Mesendoderm (in vitro differentiated cells): ENCODE measurements at regions not wholly inside any gene's neighbourhood (a gene's known extent, or its start where the extent isn't known, plus 50 kb on each side); places are given as distances from the start of the nearest gene placed in this dataset.

ENCODE experiments used
- DNase-seq: peaks from one replicate; pipeline ENCODE4 v3.0.0; 2013
- H2AK5ac ChIP-seq: 2 replicates; pipeline ENCODE4 v1.6.1; 2013; ENCODE audit warnings: low read length, inconsistent platforms
- H2BK120ac ChIP-seq: 2 replicates; pipeline ENCODE4 v1.6.1; 2013; ENCODE audit warnings: low read depth, mild to moderate bottlenecking, low read length, moderate library complexity, mixed read lengths
- H2BK15ac ChIP-seq: replicated peaks from 2 replicates; pipeline ENCODE4 v1.6.1; 2013; ENCODE audit warnings: low read depth, mild to moderate bottlenecking, moderate library complexity
- H2BK5ac ChIP-seq: 2 replicates; pipeline ENCODE4 v1.6.1; 2013; ENCODE audit warnings: low read length, inconsistent platforms
- H3K18ac ChIP-seq: 2 replicates; pipeline ENCODE4 v1.6.1; 2013; ENCODE audit warnings: mild to moderate bottlenecking, low read length, mixed read lengths
- H3K23ac ChIP-seq: one replicate; pipeline ENCODE4 v1.6.1; 2013; ENCODE audit warnings: low read length
- H3K27ac ChIP-seq: 2 replicates; pipeline ENCODE4 v1.5.1; 2013; ENCODE audit warnings: low read depth, mild to moderate bottlenecking, inconsistent platforms, low read length, moderate library complexity
- H3K27me3 ChIP-seq: 2 replicates; pipeline ENCODE4 v1.6.1; 2013; ENCODE audit warnings: low read length, control low read depth, mild to moderate bottlenecking, inconsistent platforms; ENCODE audit not compliant: insufficient read depth, poor library complexity
- H3K36me3 ChIP-seq: 2 replicates; pipeline ENCODE4 v1.6.1; 2013; ENCODE audit warnings: low read length, inconsistent platforms; ENCODE audit not compliant: control insufficient read depth, insufficient read depth
- H3K4ac ChIP-seq: one replicate; pipeline ENCODE4 v1.6.1; 2013; ENCODE audit warnings: low read depth, mild to moderate bottlenecking, low read length, moderate library complexity
- H3K4me1 ChIP-seq: 2 replicates; pipeline ENCODE4 v1.6.1; 2013; ENCODE audit warnings: low read depth, low read length, inconsistent platforms; ENCODE audit not compliant: control insufficient read depth
- H3K4me2 ChIP-seq: 2 replicates; pipeline ENCODE4 v1.6.1; 2013; ENCODE audit warnings: low read length
- H3K4me3 ChIP-seq: 2 replicates; pipeline ENCODE4 v1.5.1; 2013; ENCODE audit warnings: mild to moderate bottlenecking, low read length
- H3K56ac ChIP-seq: one replicate; pipeline ENCODE4 v1.6.1; 2013; ENCODE audit warnings: low read length
- H3K79me1 ChIP-seq: 2 replicates; pipeline ENCODE4 v1.6.1; 2013; ENCODE audit warnings: low read length, inconsistent platforms
- H3K79me2 ChIP-seq: 2 replicates; pipeline ENCODE4 v1.6.1; 2013; ENCODE audit warnings: mild to moderate bottlenecking, low read length; ENCODE audit not compliant: control insufficient read depth, insufficient read depth
- H3K9ac ChIP-seq: 2 replicates; pipeline ENCODE4 v1.6.1; 2013; ENCODE audit warnings: low read length, inconsistent platforms
- H4K5ac ChIP-seq: one replicate; pipeline ENCODE4 v1.6.1; 2013; ENCODE audit warnings: low read length
- H4K8ac ChIP-seq: one replicate; pipeline ENCODE4 v1.6.1; 2013; ENCODE audit warnings: low read depth, mild to moderate bottlenecking, control low read depth, low read length, moderate library complexity
- WGBS: extraction: QIAGEN DNeasy Blood & Tissue Kit; methylation state at CpG from one replicate; pipeline ENCODE4 v1.1.7; 2013; ENCODE audit warnings: low lambda C conversion rate, missing lambda C conversion rate; ENCODE audit not compliant: insufficient coverage; ENCODE audit errors: extremely low coverage; 5-methylcytosine and 5-hydroxymethylcytosine counted together

DNA sequence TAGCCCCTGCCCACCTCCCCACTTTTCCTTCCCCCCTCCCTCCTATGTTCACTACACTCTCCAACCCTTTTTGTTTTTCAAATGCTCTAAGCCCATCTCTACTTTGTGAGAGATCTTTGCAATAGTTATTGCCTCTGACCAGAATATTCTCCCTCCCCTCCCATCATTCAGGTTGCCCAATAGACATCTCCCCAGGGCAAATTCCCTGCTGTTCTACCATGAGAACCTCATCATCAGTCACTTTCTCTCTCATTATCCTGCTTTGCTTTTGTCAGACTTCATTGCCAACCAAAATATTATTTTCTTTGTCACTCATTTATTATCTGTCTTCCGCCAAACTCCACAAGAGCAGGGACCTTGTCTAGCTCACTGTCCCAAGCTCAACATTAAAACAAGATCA lies 268.2 kb upstream of the PPARGC1A start:
- Histone ChIP-seq H4K8ac (no peak overlapping the region), H2BK120ac (no peak overlapping the region), H3K56ac (no peak overlapping the region), H3K4me2 (no peak overlapping the region), H2BK5ac (no peak overlapping the region), H3K23ac (no peak overlapping the region), H3K4me1 (no peaks in the 10 kb centered on the region), H3K18ac (no peak overlapping the region), H3K4me3 (no peak overlapping the region), H3K36me3 (no peaks in the 10 kb centered on the region), H2BK15ac (no peak overlapping the region), H3K27me3 (no peaks in the 10 kb centered on the region), H3K4ac (no peak overlapping the region), H3K79me1 (no peaks in the 10 kb centered on the region), H3K27ac (no peak overlapping the region), H3K79me2 (no peaks in the 10 kb centered on the region), H3K9ac (no peak overlapping the region), H4K5ac (no peak overlapping the region), H2AK5ac (no peak overlapping the region)
- no peak for DNase-seq
- WGBS = no CpG with 5 or more reads among the region's 1 CpG

- no peaks in the 10 kb centered on the region for H3K36me3 ChIP-seq
- no peak overlapping the region for H3K27ac ChIP-seq
- H4K8ac ChIP-seq = no peak overlapping the region
- no peak overlapping the region for H3K18ac ChIP-seq
- no peak overlapping the region for H3K56ac ChIP-seq
- no peak overlapping the region for H3K23ac ChIP-seq
- H3K27me3 ChIP-seq = no peaks in the 10 kb centered on the region
- H2BK15ac ChIP-seq = no peak overlapping the region
- no peaks in the 10 kb centered on the region for H3K79me2 ChIP-seq
- no CpG with 5 or more reads among the region's 3 CpGs for WGBS
- no peak overlapping the region for H2BK5ac ChIP-seq
- H2AK5ac ChIP-seq = no peak overlapping the region
- no peak overlapping the region for H3K9ac ChIP-seq
- no peaks in the 10 kb centered on the region for H3K79me1 ChIP-seq
- no peak overlapping the region for H3K4me3 ChIP-seq
- H3K4me2 ChIP-seq = no peak overlapping the region
- DNase-seq = no peak
- H4K5ac ChIP-seq = no peak overlapping the region
- no peaks in the 10 kb centered on the region for H3K4me1 ChIP-seq
- H3K4ac ChIP-seq = no peak overlapping the region
- H2BK120ac ChIP-seq = no peak overlapping the region
Measured at GRCh38 chr4:24150034-24150433, 260.2 kb upstream of the PPARGC1A start.

DNA sequence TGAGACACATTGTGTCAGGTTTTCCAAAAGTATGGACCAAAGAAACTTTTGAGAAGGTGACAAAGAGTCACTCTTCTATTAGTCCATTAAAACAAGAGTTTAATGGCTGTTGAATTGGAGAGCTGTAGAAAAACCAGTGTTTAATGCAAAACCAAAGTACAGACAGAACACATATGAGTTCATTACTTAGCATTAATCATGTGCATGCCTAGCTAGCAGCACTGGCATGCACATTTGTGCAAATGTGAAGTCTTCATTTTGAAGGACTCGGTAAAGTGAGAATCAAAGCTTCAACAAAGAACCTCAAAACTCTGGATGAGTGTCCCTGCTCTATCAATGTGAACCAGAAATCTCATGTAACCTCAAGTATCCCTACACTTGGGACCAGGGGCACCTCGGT lies 256.3 kb upstream of the PPARGC1A start:
- no peak overlapping the region for H4K5ac ChIP-seq
- no peak overlapping the region for H3K18ac ChIP-seq
- no peak overlapping the region for H2BK120ac ChIP-seq
- DNase-seq = no peak
- H3K4me3 ChIP-seq = no peak overlapping the region
- H3K79me1 ChIP-seq = no peaks in the 10 kb centered on the region
- no peak overlapping the region for H3K4me2 ChIP-seq
- H3K4me1 ChIP-seq = no peaks in the 10 kb centered on the region
- WGBS = no CpG with 5 or more reads among the region's 2 CpGs
- no peaks in the 10 kb centered on the region for H3K36me3 ChIP-seq
- H2BK5ac ChIP-seq = no peak overlapping the region
- H3K79me2 ChIP-seq = no peaks in the 10 kb centered on the region
- H2AK5ac ChIP-seq = no peak overlapping the region
- no peaks in the 10 kb centered on the region for H3K27me3 ChIP-seq
- no peak overlapping the region for H2BK15ac ChIP-seq
- no peak overlapping the region for H3K27ac ChIP-seq
- H3K23ac ChIP-seq = no peak overlapping the region
- no peak overlapping the region for H3K4ac ChIP-seq
- no peak overlapping the region for H3K9ac ChIP-seq
- no peak overlapping the region for H4K8ac ChIP-seq
- no peak overlapping the region for H3K56ac ChIP-seq

GRCh38 chr4:24145591-24145990 lies 255.7 kb upstream of the PPARGC1A start:
- no peak overlapping the region for H2BK120ac ChIP-seq
- no peaks in the 10 kb centered on the region for H3K27me3 ChIP-seq
- H4K8ac ChIP-seq = no peak overlapping the region
- no CpG with 5 or more reads among the region's 6 CpGs for WGBS
- no peak overlapping the region for H2BK15ac ChIP-seq
- no peak overlapping the region for H2BK5ac ChIP-seq
- no peaks in the 10 kb centered on the region for H3K4me1 ChIP-seq
- no peak overlapping the region for H3K4me2 ChIP-seq
- no peaks in the 10 kb centered on the region for H3K79me1 ChIP-seq
- H3K36me3 ChIP-seq = no peaks in the 10 kb centered on the region
- no peaks in the 10 kb centered on the region for H3K79me2 ChIP-seq
- no peak overlapping the region for H3K56ac ChIP-seq
- DNase-seq = no peak
- no peak overlapping the region for H3K23ac ChIP-seq
- H3K18ac ChIP-seq = no peak overlapping the region
- no peak overlapping the region for H3K4me3 ChIP-seq
- H4K5ac ChIP-seq = no peak overlapping the region
- no peak overlapping the region for H3K9ac ChIP-seq
- no peak overlapping the region for H3K27ac ChIP-seq
- H2AK5ac ChIP-seq = no peak overlapping the region
- H3K4ac ChIP-seq = no peak overlapping the region

- Histone ChIP-seq H3K27ac (no peak overlapping the region), H3K4ac (no peak overlapping the region), H3K4me3 (no peak overlapping the region), H2BK15ac (no peak overlapping the region), H3K18ac (no peak overlapping the region), H3K27me3 (no peaks in the 10 kb centered on the region), H3K79me2 (no peaks in the 10 kb centered on the region), H2BK120ac (no peak overlapping the region), H3K36me3 (no peaks in the 10 kb centered on the region), H3K4me2 (no peak overlapping the region), H3K9ac (no peak overlapping the region), H2BK5ac (no peak overlapping the region), H3K4me1 (no peaks in the 10 kb centered on the region), H3K23ac (no peak overlapping the region), H3K56ac (no peak overlapping the region), H4K5ac (no peak overlapping the region), H3K79me1 (no peaks in the 10 kb centered on the region), H2AK5ac (no peak overlapping the region), H4K8ac (no peak overlapping the region)
- no CpG with 5 or more reads among the region's 5 CpGs for WGBS
- no peak for DNase-seq
Measured at GRCh38 chr4:24144381-24144780, 254.5 kb upstream of the PPARGC1A start.

GRCh38 chr4:24143741-24144140 lies 253.9 kb upstream of the PPARGC1A start:
- DNase-seq = no peak
- H3K79me1 ChIP-seq = no peaks in the 10 kb centered on the region
- no peak overlapping the region for H2BK5ac ChIP-seq
- H3K4me1 ChIP-seq = no peaks in the 10 kb centered on the region
- H4K8ac ChIP-seq = no peak overlapping the region
- H4K5ac ChIP-seq = no peak overlapping the region
- H2AK5ac ChIP-seq = no peak overlapping the region
- no peak overlapping the region for H2BK15ac ChIP-seq
- H3K56ac ChIP-seq = no peak overlapping the region
- H3K23ac ChIP-seq = no peak overlapping the region
- H3K4me2 ChIP-seq = no peak overlapping the region
- no peak overlapping the region for H3K4ac ChIP-seq
- no peak overlapping the region for H2BK120ac ChIP-seq
- H3K27me3 ChIP-seq = no peaks in the 10 kb centered on the region
- H3K4me3 ChIP-seq = no peak overlapping the region
- H3K36me3 ChIP-seq = no peaks in the 10 kb centered on the region
- no peaks in the 10 kb centered on the region for H3K79me2 ChIP-seq
- no peak overlapping the region for H3K27ac ChIP-seq
- H3K9ac ChIP-seq = no peak overlapping the region
- H3K18ac ChIP-seq = no peak overlapping the region
- no CpG with 5 or more reads among the region's 3 CpGs for WGBS
